Thymus (tissue), 11 donors: ENCODE measurements at regions not wholly inside any gene's neighbourhood (a gene's known extent, or its start where the extent isn't known, plus 50 kb on each side); places are given as distances from the start of the nearest gene placed in this dataset.

Experiments used
- DNase-seq, 9 donors: peaks; one replicate each; pipeline ENCODE4 v3.0.0-alpha.2; 2013; ENCODE audit warnings: low spot score in 9 of 9, low read depth in 6 of 9, missing footprints in 1 of 9
- H3K27ac ChIP-seq, 2 donors: one replicate each; pipeline ENCODE4 v1.5.1; 2013; ENCODE audit warnings: control low read depth in 1 of 2, low read depth in 1 of 2, low read length in 1 of 2, mild to moderate bottlenecking in 1 of 2, moderate library complexity in 1 of 2
- H3K27me3 ChIP-seq, 2 donors: one replicate each; pipeline ENCODE4 v1.5.1; 2013; ENCODE audit warnings: low read length in 1 of 2; ENCODE audit not compliant: control insufficient read depth in 2 of 2, insufficient read depth in 1 of 2
- H3K36me3 ChIP-seq, 2 donors: one replicate each; pipeline ENCODE4 v1.5.1; 2013; ENCODE audit warnings: low read length in 1 of 2, mild to moderate bottlenecking in 1 of 2, moderate library complexity in 1 of 2; ENCODE audit not compliant: control insufficient read depth in 2 of 2, insufficient read depth in 2 of 2
- H3K4me1 ChIP-seq, 2 donors: one replicate each; pipeline ENCODE4 v1.5.1; 2013; ENCODE audit warnings: low read length in 2 of 2; ENCODE audit not compliant: control insufficient read depth in 2 of 2, insufficient read depth in 2 of 2
- H3K4me3 ChIP-seq, 2 donors: one replicate each; pipeline ENCODE4 v1.5.1; 2013; ENCODE audit warnings: low read length in 2 of 2, control low read depth in 1 of 2, mild to moderate bottlenecking in 1 of 2
- H3K9me3 ChIP-seq, 2 donors: one replicate each; pipeline ENCODE4 v1.5.1; 2013; ENCODE audit warnings: low read length in 1 of 2, mild to moderate bottlenecking in 1 of 2; ENCODE audit not compliant: control insufficient read depth in 2 of 2, insufficient read depth in 1 of 2
- WGBS: extraction: QIAGEN DNeasy Blood & Tissue Kit; methylation state at CpG from one replicate; pipeline ENCODE4 v1.1.7; 2013; 5-methylcytosine and 5-hydroxymethylcytosine counted together
- donor health status: healthy.

DNA sequence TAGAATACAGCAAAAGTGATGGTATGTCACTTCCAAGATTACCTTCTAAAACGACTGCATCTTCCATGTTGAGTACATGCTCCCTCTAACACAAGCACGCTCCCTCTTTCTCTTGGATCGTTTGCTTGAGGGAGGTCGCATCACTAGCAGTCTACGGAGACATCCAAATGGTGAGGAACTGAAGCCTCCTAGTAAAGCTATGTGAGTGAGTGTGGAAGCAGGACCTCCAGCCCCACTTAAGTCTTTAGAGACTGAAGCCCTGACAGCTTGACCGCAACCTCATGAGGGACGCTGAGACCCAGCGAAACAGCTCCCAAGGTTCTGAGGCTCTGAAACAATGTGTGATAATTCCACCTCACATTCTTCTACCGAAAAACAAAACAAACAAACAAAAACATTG lies 486.7 kb upstream of the GCFC2 start:
- DNase-seq: no peak
- Histone ChIP-seq H3K27me3 (no peaks in the 10 kb centered on the region), H3K36me3 (no peaks in the 10 kb centered on the region), H3K4me3 (no peak overlapping the region), H3K9me3 (no peaks in the 10 kb centered on the region), H3K4me1 (no peaks in the 10 kb centered on the region), H3K27ac (no peak overlapping the region)
- WGBS: 82% methylated on average over 9 of the region's 9 CpGs

GRCh38 chr2:76194031-76194775 lies 483.5 kb upstream of the GCFC2 start:
- DNase-seq: no peak
- H3K4me3 ChIP-seq: no peak overlapping the region
- H3K4me1 ChIP-seq: no peaks in the 10 kb centered on the region
- no peaks in the 10 kb centered on the region for H3K27me3 ChIP-seq
- H3K9me3 ChIP-seq: no peaks in the 10 kb centered on the region
- WGBS: 88% methylated on average over 5 of the region's 5 CpGs
- H3K36me3 ChIP-seq: no peaks in the 10 kb centered on the region
- no peak overlapping the region for H3K27ac ChIP-seq

DNA sequence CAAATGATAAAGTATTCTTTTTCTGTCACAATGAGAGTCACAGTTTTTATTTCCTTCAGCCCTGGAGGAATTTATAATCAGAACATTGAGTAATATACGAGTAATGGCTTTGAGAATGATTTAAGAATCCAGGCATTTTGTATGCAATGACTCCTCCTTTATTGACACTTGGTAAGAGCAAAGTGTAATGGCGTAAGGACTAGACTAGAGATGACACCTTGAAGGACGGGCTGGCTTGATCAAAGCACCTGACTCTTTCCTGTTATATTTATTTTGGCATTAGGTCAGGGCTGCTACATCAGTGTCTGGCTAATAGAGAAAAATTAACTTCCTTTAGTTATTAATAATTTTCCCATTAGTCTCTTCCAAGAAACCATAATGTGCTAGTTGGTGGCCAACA lies 482.4 kb upstream of the GCFC2 start:
- Histone ChIP-seq H3K27me3 (no peaks in the 10 kb centered on the region), H3K4me1 (no peaks in the 10 kb centered on the region), H3K9me3 (no peaks in the 10 kb centered on the region), H3K36me3 (no peaks in the 10 kb centered on the region), H3K4me3 (no peak overlapping the region), H3K27ac (no peak overlapping the region)
- WGBS: 90% methylated on average over 3 of the region's 3 CpGs
- no peak for DNase-seq

GRCh38 chr2:76188334-76189008 lies 477.8 kb upstream of the GCFC2 start:
- DNase-seq: no peak
- Histone ChIP-seq H3K36me3 (no peaks in the 10 kb centered on the region), H3K9me3 (no peaks in the 10 kb centered on the region), H3K27ac (no peak overlapping the region), H3K4me1 (no peaks in the 10 kb centered on the region), H3K27me3 (no peaks in the 10 kb centered on the region), H3K4me3 (no peak overlapping the region)
- 83% methylated on average over 4 of the region's 4 CpGs for WGBS

- no peaks in the 10 kb centered on the region for H3K9me3 ChIP-seq
- H3K4me1 ChIP-seq: no peaks in the 10 kb centered on the region
- no peak overlapping the region for H3K4me3 ChIP-seq
- no peak overlapping the region for H3K27ac ChIP-seq
- H3K36me3 ChIP-seq: no peaks in the 10 kb centered on the region
- no peaks in the 10 kb centered on the region for H3K27me3 ChIP-seq
- no peak for DNase-seq
- 87% methylated on average over 1 of the region's 1 CpG for WGBS
Observed at GRCh38 chr2:76187415-76187814, 476.7 kb upstream of the GCFC2 start.

DNA sequence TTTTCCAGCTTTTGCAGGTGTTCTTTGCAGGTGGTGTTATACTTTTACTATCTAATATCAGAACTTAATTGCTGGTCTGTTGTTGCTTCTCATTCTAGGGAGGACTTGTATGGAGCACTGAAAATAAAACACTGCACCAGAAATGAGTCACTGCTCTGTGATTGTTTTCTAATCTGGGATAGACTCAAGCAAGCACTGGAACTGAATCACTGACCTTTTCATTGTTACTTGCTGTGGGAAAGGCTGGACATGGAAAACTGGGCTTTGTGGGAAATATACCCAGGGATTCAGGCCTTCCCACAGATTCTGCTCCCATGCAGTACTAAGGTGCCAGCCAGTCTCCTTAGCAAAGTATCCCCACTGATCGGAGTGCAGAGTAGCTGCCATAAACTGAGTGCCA lies 470.0 kb upstream of the GCFC2 start:
- H3K4me3 ChIP-seq: no peak overlapping the region
- H3K9me3 ChIP-seq: no peaks in the 10 kb centered on the region
- no peak overlapping the region for H3K27ac ChIP-seq
- WGBS: 91% methylated on average over 1 of the region's 1 CpG
- no peaks in the 10 kb centered on the region for H3K4me1 ChIP-seq
- H3K36me3 ChIP-seq: no peaks in the 10 kb centered on the region
- no peak for DNase-seq
- H3K27me3 ChIP-seq: no peaks in the 10 kb centered on the region

- Histone ChIP-seq H3K4me1 (no peaks in the 10 kb centered on the region), H3K36me3 (no peaks in the 10 kb centered on the region), H3K27me3 (no peaks in the 10 kb centered on the region), H3K4me3 (no peak overlapping the region), H3K9me3 (no peaks in the 10 kb centered on the region), H3K27ac (no peak overlapping the region)
- WGBS: 95% methylated on average over 1 of the region's 1 CpG
- no peak for DNase-seq
Observed at GRCh38 chr2:76178610-76179009, 467.9 kb upstream of the GCFC2 start.

GRCh38 chr2:76175295-76175694 lies 464.6 kb upstream of the GCFC2 start:
- Histone ChIP-seq H3K4me1 (no peaks in the 10 kb centered on the region), H3K9me3 (no peaks in the 10 kb centered on the region), H3K27me3 (no peaks in the 10 kb centered on the region), H3K4me3 (no peak overlapping the region), H3K36me3 (no peaks in the 10 kb centered on the region), H3K27ac (no peak overlapping the region)
- 90% methylated on average over 3 of the region's 3 CpGs for WGBS
- DNase-seq: no peak

DNA sequence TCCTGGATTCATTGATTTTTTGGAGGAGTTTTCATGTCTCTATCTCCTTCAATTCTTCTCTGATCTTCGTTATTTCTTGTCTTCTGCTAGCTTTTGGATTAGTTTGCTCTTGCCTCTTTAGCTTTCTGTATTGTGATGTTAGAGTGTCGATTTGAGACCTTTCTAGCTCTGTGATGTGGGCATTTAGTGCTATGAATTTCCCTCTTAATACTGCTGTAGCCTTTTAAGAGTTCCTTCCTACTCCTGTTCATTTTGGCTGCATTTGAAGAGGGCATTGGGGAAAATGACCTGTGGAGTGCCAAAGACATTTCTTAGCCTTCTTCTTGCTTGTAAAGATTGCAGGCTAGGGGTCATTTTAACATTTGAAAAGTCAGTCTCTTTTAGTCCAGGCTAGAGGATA lies 463.8 kb upstream of the GCFC2 start:
- 69% methylated on average over 2 of the region's 2 CpGs for WGBS
- no peaks in the 10 kb centered on the region for H3K9me3 ChIP-seq
- DNase-seq: no peak

More for the DNA sequence above, 463.8 kb upstream of the GCFC2 start:
- Histone ChIP-seq H3K4me1 (no peaks in the 10 kb centered on the region), H3K27ac (no peak overlapping the region), H3K4me3 (no peak overlapping the region), H3K27me3 (no peaks in the 10 kb centered on the region), H3K36me3 (no peaks in the 10 kb centered on the region)
